ENCODE measurements at regions not wholly inside any gene's neighbourhood (a gene's known extent, or its start where the extent isn't known, plus 50 kb on each side); places are given as distances from the start of the nearest gene placed in this dataset.

- H3K4me1 ChIP-seq: no peaks in the 10 kb centered on the region
- intact Hi-C loops (cut with DNase I): no loop called here
- no peaks in the 10 kb centered on the region for H3K36me3 ChIP-seq
- 69 to 76% methylated on average over 5 of the region's 5 CpGs for WGBS, 2 donors
- no peak for TF ChIP-seq CTCF (IDR thresholded peaks at IDR 0.05)
- H3K4me3 ChIP-seq: no peak overlapping the region
- H3K27me3 ChIP-seq: no peaks in the 10 kb centered on the region
- no peak overlapping the region for H3K27ac ChIP-seq
- ATAC-seq (peak in 1 of 4 donors; percentile 60), DNase-seq (no peak), FAIRE-seq (no peak)
- no peaks in the 10 kb centered on the region for H3K9me3 ChIP-seq
Observed at GRCh38 chr7:25405736-25406135, 177.4 kb upstream of the NPVF start.

GRCh38 chr7:25407053-25407452 lies 178.8 kb upstream of the NPVF start:
- H3K27ac ChIP-seq: no peak overlapping the region
- intact Hi-C loops (cut with DNase I): no loop called here
- no peaks in the 10 kb centered on the region for H3K9me3 ChIP-seq
- ATAC-seq (no peak), DNase-seq (no peak), FAIRE-seq (no peak)
- H3K4me1 ChIP-seq: no peaks in the 10 kb centered on the region
- H3K4me3 ChIP-seq: no peak overlapping the region
- no peaks in the 10 kb centered on the region for H3K27me3 ChIP-seq
- TF ChIP-seq CTCF (IDR thresholded peaks at IDR 0.05): no peak
- no peaks in the 10 kb centered on the region for H3K36me3 ChIP-seq

GRCh38 chr7:25408012-25408687 lies 179.9 kb upstream of the NPVF start:
- FAIRE-seq: no peak
- no peaks in the 10 kb centered on the region for H3K36me3 ChIP-seq
- no peak overlapping the region for H3K27ac ChIP-seq
- WGBS, 2 donors: 73 to 86% methylated on average over 9 of the region's 9 CpGs
- H3K4me3 ChIP-seq: no peak overlapping the region
- H3K9me3 ChIP-seq: no peaks in the 10 kb centered on the region
- intact Hi-C loops (cut with DNase I): no loop called here
- ATAC-seq: no peak
- no peak for TF ChIP-seq CTCF (IDR thresholded peaks at IDR 0.05)
- no peak for DNase-seq
- H3K4me1 ChIP-seq: no peaks in the 10 kb centered on the region
- no peaks in the 10 kb centered on the region for H3K27me3 ChIP-seq

GRCh38 chr7:25408876-25409275 lies 180.6 kb upstream of the NPVF start:
- DNase-seq: no peak
- Histone ChIP-seq H3K36me3 (no peaks in the 10 kb centered on the region), H3K9me3 (no peaks in the 10 kb centered on the region), H3K27ac (no peak overlapping the region), H3K27me3 (no peaks in the 10 kb centered on the region), H3K4me3 (no peak overlapping the region), H3K4me1 (no peaks in the 10 kb centered on the region)
- WGBS, 2 donors: 79 to 86% methylated on average over 6 of the region's 6 CpGs
- ATAC-seq: no peak
- TF ChIP-seq CTCF (IDR thresholded peaks at IDR 0.05): no peak
- intact Hi-C loops (cut with DNase I): no loop called here
- FAIRE-seq: no peak

GRCh38 chr7:25409897-25410636 lies 181.8 kb upstream of the NPVF start:
- no peaks in the 10 kb centered on the region for H3K27me3 ChIP-seq
- intact Hi-C loops (cut with DNase I): no loop called here

More at GRCh38 chr7:25409897-25410636, 181.8 kb upstream of the NPVF start:
- TF ChIP-seq CTCF (IDR thresholded peaks at IDR 0.05): no peak
- 57 to 62% methylated on average over 6 of the region's 6 CpGs for WGBS, 2 donors
- DNase-seq: no peak
- H3K9me3 ChIP-seq: no peaks in the 10 kb centered on the region
- no peaks in the 10 kb centered on the region for H3K4me1 ChIP-seq
- FAIRE-seq: no peak
- H3K4me3 ChIP-seq: no peak overlapping the region
- H3K27ac ChIP-seq: no peak overlapping the region
- no peak for ATAC-seq
- no peaks in the 10 kb centered on the region for H3K36me3 ChIP-seq
